Mesenchymal stem cell (in vitro differentiated cells and primary cell): ENCODE measurements at regions not wholly inside any gene's neighbourhood (a gene's known extent, or its start where the extent isn't known, plus 50 kb on each side); places are given as distances from the start of the nearest gene placed in this dataset.

Experiments
- DNase-seq: peaks from one replicate; pipeline ENCODE4 v3.0.0-alpha.2; 2013
- H2AFZ ChIP-seq: one replicate; pipeline ENCODE4 v1.6.1; 2013; ENCODE audit warnings: low read depth, mild to moderate bottlenecking, control low read depth, inconsistent platforms, low read length, moderate library complexity
- H2AK5ac ChIP-seq: 2 replicates; pipeline ENCODE4 v1.6.1; 2013; ENCODE audit warnings: low read length, moderate library complexity, mild to moderate bottlenecking, inconsistent platforms; ENCODE audit not compliant: severe bottlenecking
- H2BK120ac ChIP-seq: one replicate; pipeline ENCODE4 v1.6.1; 2013; ENCODE audit warnings: low read depth, mild to moderate bottlenecking, inconsistent platforms, low read length, moderate library complexity
- H2BK12ac ChIP-seq, 2 experiments: one replicate each; pipeline ENCODE4 v1.6.1; 2013; ENCODE audit warnings: inconsistent platforms in 2 of 2, low read length in 2 of 2, mild to moderate bottlenecking in 2 of 2, moderate library complexity in 2 of 2, control low read depth in 1 of 2
- H2BK15ac ChIP-seq: one replicate; pipeline ENCODE4 v1.6.1; 2013; ENCODE audit warnings: mild to moderate bottlenecking, low read depth, inconsistent platforms; ENCODE audit not compliant: poor library complexity, severe bottlenecking
- H2BK5ac ChIP-seq: 2 replicates; pipeline ENCODE4 v1.6.1; 2013; ENCODE audit warnings: low read depth, mild to moderate bottlenecking, low read length, control low read depth, inconsistent platforms; ENCODE audit not compliant: poor library complexity, severe bottlenecking
- H3K14ac ChIP-seq, 2 experiments: one replicate each; pipeline ENCODE4 v1.6.1; 2013; ENCODE audit warnings: inconsistent platforms in 2 of 2, low read length in 2 of 2, control low read depth in 1 of 2, mild to moderate bottlenecking in 1 of 2, moderate library complexity in 1 of 2
- H3K18ac ChIP-seq, 2 experiments: one replicate each; pipeline ENCODE4 v1.6.1; 2013; ENCODE audit warnings: inconsistent platforms in 2 of 2, low read length in 2 of 2, control low read depth in 1 of 2, low read depth in 1 of 2, mild to moderate bottlenecking in 1 of 2
- H3K23ac ChIP-seq, 2 experiments: one replicate each; pipeline ENCODE4 v1.6.1; 2013; ENCODE audit warnings: inconsistent platforms in 2 of 2, low read length in 2 of 2, mild to moderate bottlenecking in 2 of 2, moderate library complexity in 2 of 2, control low read depth in 1 of 2
- H3K27ac ChIP-seq: 2 replicates; pipeline ENCODE4 v1.5.1; 2013; ENCODE audit warnings: mild to moderate bottlenecking, moderate library complexity, low read length, control low read depth, inconsistent platforms; ENCODE audit not compliant: poor library complexity, severe bottlenecking
- H3K27me3 ChIP-seq, 2 experiments: 2 replicates each; pipeline versions ENCODE4 v1.6.1 to v1.7.0; 2013; ENCODE audit warnings: low read length in 2 of 2, mild to moderate bottlenecking in 2 of 2, moderate library complexity in 2 of 2, control low read depth in 1 of 2, inconsistent platforms in 1 of 2; ENCODE audit not compliant: control insufficient read depth in 1 of 2, insufficient read depth in 1 of 2
- H3K36me3 ChIP-seq, 2 experiments: 2 replicates each; pipeline versions ENCODE4 v1.6.1 to v1.7.0; 2013; ENCODE audit warnings: low read length in 2 of 2, control low read depth in 1 of 2, inconsistent platforms in 1 of 2, low read depth in 1 of 2, mild to moderate bottlenecking in 1 of 2; ENCODE audit not compliant: insufficient read depth in 2 of 2, control insufficient read depth in 1 of 2
- H3K4ac ChIP-seq, 2 experiments: one replicate each; pipeline ENCODE4 v1.6.1; 2013; ENCODE audit warnings: inconsistent platforms in 2 of 2, low read length in 2 of 2, mild to moderate bottlenecking in 2 of 2, moderate library complexity in 2 of 2, control low read depth in 1 of 2, low read depth in 1 of 2
- H3K4me1 ChIP-seq: 2 replicates; pipeline ENCODE4 v1.6.1; 2013; ENCODE audit warnings: low read depth, low read length, control low read depth; ENCODE audit not compliant: control insufficient read depth, insufficient read depth
- H3K4me2 ChIP-seq: 2 replicates; pipeline ENCODE4 v1.6.1; 2013; ENCODE audit warnings: low read length, mild to moderate bottlenecking, inconsistent platforms; ENCODE audit not compliant: poor library complexity, severe bottlenecking
- H3K4me3 ChIP-seq, 2 experiments: 2 replicates each; pipeline versions ENCODE4 v1.5.1 to v1.7.0; 2013; ENCODE audit warnings: low read length in 2 of 2, mild to moderate bottlenecking in 2 of 2, control low read depth in 1 of 2, low read depth in 1 of 2; ENCODE audit not compliant: insufficient read depth in 1 of 2
- H3K79me1 ChIP-seq: replicated peaks from 2 replicates; pipeline ENCODE4 v1.6.1; 2013; ENCODE audit warnings: mild to moderate bottlenecking, control low read depth, low read length, inconsistent platforms; ENCODE audit not compliant: poor library complexity, severe bottlenecking
- H3K9ac ChIP-seq: 2 replicates; pipeline ENCODE4 v1.7.0; 2013; ENCODE audit warnings: mild to moderate bottlenecking, low read length, moderate library complexity
- H3K9me3 ChIP-seq: 2 replicates; pipeline ENCODE4 v1.7.0; 2013; ENCODE audit warnings: mild to moderate bottlenecking, low read length; ENCODE audit not compliant: control insufficient read depth
- H4K8ac ChIP-seq: one replicate; pipeline ENCODE4 v1.6.1; 2013; ENCODE audit warnings: inconsistent platforms, mild to moderate bottlenecking, low read length, moderate library complexity
- H4K91ac ChIP-seq: one replicate; pipeline ENCODE4 v1.6.1; 2013; ENCODE audit warnings: mild to moderate bottlenecking, low read length, inconsistent platforms
- WGBS: methylation state at CpG from one replicate; pipeline ENCODE4 v1.1.7; 2013; ENCODE audit warnings: mixed read lengths; 5-methylcytosine and 5-hydroxymethylcytosine counted together

DNA sequence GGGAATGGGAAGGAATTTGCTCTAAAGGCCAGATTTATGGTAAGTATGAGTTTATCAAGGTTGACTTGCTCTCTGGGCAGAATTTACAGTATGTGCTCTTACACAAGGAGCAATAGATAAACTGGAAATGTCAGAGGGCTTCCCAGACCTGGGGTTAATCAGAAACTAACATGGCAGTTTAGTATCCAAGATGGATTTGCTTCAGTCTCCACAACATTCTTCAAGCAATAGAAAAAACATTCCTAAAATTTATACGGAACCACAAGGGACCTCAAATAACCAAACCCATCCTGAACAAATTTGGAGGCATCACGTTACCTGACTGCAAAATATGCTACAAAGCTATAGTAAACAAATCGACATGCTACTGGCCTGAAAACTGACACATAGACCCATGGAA lies 606.7 kb upstream of the CHRM3 start:
- Histone ChIP-seq H3K27me3 (no peaks in the 10 kb centered on the region), H3K23ac (no peak overlapping the region), H3K79me1 (no peaks in the 10 kb centered on the region), H2AK5ac (no peak overlapping the region), H3K18ac (no peak overlapping the region), H3K14ac (no peak overlapping the region), H2AFZ (no peak overlapping the region), H3K4me1 (peaks cover 4% of the 10 kb centered on the region), H4K91ac (no peak overlapping the region), H3K9me3 (peaks cover 5% of the 10 kb centered on the region), H3K4me2 (no peak overlapping the region), H3K4me3 (no peak overlapping the region), H3K27ac (peak overlapping the region; percentile 92), H2BK120ac (no peak overlapping the region), H2BK15ac (no peak overlapping the region), H3K36me3 (peaks cover 0 to 3% of the 10 kb centered on the region in 2 experiments), H3K4ac (no peak overlapping the region), H2BK12ac (no peak overlapping the region), H3K9ac (no peak overlapping the region), H4K8ac (no peak overlapping the region), H2BK5ac (no peak overlapping the region)
- 83% methylated on average over 3 of the region's 3 CpGs for WGBS
- DNase-seq: no peak

DNA sequence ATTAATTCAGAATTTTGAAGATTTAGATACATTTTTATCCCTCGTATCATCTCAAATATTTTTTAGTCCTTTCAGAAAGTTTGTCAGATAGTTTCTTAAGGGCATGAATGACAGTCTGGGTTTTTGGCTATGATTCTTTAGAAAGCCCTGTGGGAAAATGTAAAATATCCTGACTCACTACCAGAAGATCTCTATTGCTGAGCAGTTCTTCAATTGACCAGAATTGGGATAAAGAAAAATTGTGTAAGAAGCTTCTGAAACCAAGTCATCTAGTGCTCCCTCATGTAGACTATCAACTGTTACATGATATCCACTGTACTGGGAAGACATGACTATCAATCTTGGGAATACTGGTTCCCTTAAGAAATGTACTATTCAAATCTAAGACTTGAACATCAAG lies 608.3 kb upstream of the CHRM3 start:
- Histone ChIP-seq H3K79me1 (no peaks in the 10 kb centered on the region), H2AK5ac (peak overlapping the region; percentile 83), H3K27ac (no peak overlapping the region), H3K4ac (no peak overlapping the region), H2BK12ac (no peak overlapping the region), H3K9ac (no peak overlapping the region), H3K14ac (no peak overlapping the region), H2BK5ac (no peak overlapping the region), H3K27me3 (no peaks in the 10 kb centered on the region), H3K4me1 (peaks cover 4% of the 10 kb centered on the region), H3K23ac (no peak overlapping the region), H3K9me3 (peaks cover 5% of the 10 kb centered on the region), H3K18ac (no peak overlapping the region), H2BK15ac (no peak overlapping the region), H4K8ac (no peak overlapping the region), H2BK120ac (no peak overlapping the region), H3K4me2 (no peak overlapping the region), H2AFZ (no peak overlapping the region), H3K36me3 (peaks cover 0 to 3% of the 10 kb centered on the region in 2 experiments), H3K4me3 (no peak overlapping the region), H4K91ac (no peak overlapping the region)
- no CpG with 5 or more reads among the region's 1 CpG for WGBS
- no peak for DNase-seq

DNA sequence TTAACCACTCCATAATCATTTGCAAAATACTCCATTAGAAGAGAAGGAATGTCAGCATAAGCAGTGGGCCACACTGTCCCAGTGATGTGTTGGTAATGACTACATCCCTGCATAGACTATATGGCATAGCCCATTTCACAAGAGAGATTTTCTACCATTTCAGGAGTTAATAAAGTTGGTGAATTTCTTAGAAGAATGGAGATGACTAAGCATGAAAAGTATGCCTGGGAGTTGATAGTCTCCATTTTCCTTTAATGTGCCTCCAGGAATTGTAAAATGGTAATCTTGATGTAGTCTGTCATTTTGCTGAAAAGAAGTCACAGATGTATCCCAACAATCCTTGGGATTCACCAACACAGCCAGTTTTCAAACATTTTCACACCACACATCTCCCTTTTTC lies 608.8 kb upstream of the CHRM3 start:
- H3K79me1 ChIP-seq: no peaks in the 10 kb centered on the region
- H2BK12ac ChIP-seq: no peak overlapping the region
- peak overlapping the region; percentile 27 for H2AFZ ChIP-seq
- H4K8ac ChIP-seq: no peak overlapping the region
- H4K91ac ChIP-seq: no peak overlapping the region
- H2AK5ac ChIP-seq: peak overlapping the region; percentile 83
- H3K36me3 ChIP-seq: peaks cover 0 to 3% of the 10 kb centered on the region in 2 experiments
- no peak overlapping the region for H2BK120ac ChIP-seq
- H3K27me3 ChIP-seq: no peaks in the 10 kb centered on the region
- H3K4me1 ChIP-seq: peaks cover 4% of the 10 kb centered on the region
- peaks cover 5% of the 10 kb centered on the region for H3K9me3 ChIP-seq
- no peak overlapping the region for H3K4me2 ChIP-seq
- no peak overlapping the region for H2BK5ac ChIP-seq
- H3K4ac ChIP-seq: no peak overlapping the region
- no peak overlapping the region for H3K23ac ChIP-seq
- no peak overlapping the region for H3K4me3 ChIP-seq
- H2BK15ac ChIP-seq: no peak overlapping the region
- no peak overlapping the region for H3K18ac ChIP-seq
- no peak for DNase-seq
- peak overlapping the region; percentile 54 for H3K27ac ChIP-seq
- H3K14ac ChIP-seq: no peak overlapping the region
- no peak overlapping the region for H3K9ac ChIP-seq

DNA sequence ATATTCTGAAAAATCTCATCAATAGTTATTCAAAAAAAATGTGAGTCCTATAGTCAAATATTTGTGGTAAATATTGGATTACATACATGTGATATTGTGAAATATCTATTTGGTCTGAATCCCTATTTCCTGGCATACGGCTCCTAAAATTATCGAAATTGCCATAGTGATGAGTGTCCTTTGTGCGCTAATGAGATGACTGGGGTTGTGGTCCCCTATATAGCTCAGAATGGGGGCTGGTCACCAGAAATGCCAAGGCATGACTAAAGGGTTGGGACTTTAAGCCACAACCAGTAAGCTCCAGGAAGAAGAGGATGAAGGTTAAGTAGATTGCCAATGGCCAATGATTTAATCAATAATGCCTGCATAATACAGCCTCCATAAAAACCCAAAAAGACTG lies 610.2 kb upstream of the CHRM3 start:
- DNase-seq: no peak
- 92% methylated on average over 3 of the region's 3 CpGs for WGBS

More for the DNA sequence above, 610.2 kb upstream of the CHRM3 start:
- Histone ChIP-seq H3K27ac (no peak overlapping the region), H2BK5ac (no peak overlapping the region), H3K4me1 (peaks cover under 1% of the 10 kb centered on the region), H3K23ac (no peak overlapping the region), H3K27me3 (no peaks in the 10 kb centered on the region), H3K14ac (no peak overlapping the region), H2BK15ac (no peak overlapping the region), H3K9ac (no peak overlapping the region), H3K4me3 (no peak overlapping the region), H3K9me3 (peaks cover 10% of the 10 kb centered on the region), H2BK12ac (no peak overlapping the region), H3K79me1 (no peaks in the 10 kb centered on the region), H4K91ac (no peak overlapping the region), H4K8ac (no peak overlapping the region), H3K18ac (no peak overlapping the region), H2BK120ac (no peak overlapping the region), H2AK5ac (peak overlapping the region; percentile 76), H3K4me2 (no peak overlapping the region), H3K36me3 (peaks cover 0 to under 1% of the 10 kb centered on the region in 2 experiments), H3K4ac (no peak overlapping the region), H2AFZ (no peak overlapping the region)
